ENCODE measurements at regions not wholly inside any gene's neighbourhood (a gene's known extent, or its start where the extent isn't known, plus 50 kb on each side); places are given as distances from the start of the nearest gene placed in this dataset.
"Not testable (repeated sequence)": the region's sequence is repeated elsewhere in the genome, so short reads cannot be mapped to it uniquely, and the experiment has no call there.

- H3K4me3 ChIP-seq; H3K27me3 ChIP-seq; H3K36me3 ChIP-seq (ENCODE audit: low read depth, missing control alignments); DNase-seq; H3K9me3 ChIP-seq; H3K4me1 ChIP-seq; intact Hi-C loops (cut with DNase I; ENCODE audit: low total_unique reads); H3K27ac ChIP-seq: not testable (repeated sequence)
Observed at GRCh38 chr6:71007298-71007697, 50.4 kb upstream of the B3GAT2 start.

DNA sequence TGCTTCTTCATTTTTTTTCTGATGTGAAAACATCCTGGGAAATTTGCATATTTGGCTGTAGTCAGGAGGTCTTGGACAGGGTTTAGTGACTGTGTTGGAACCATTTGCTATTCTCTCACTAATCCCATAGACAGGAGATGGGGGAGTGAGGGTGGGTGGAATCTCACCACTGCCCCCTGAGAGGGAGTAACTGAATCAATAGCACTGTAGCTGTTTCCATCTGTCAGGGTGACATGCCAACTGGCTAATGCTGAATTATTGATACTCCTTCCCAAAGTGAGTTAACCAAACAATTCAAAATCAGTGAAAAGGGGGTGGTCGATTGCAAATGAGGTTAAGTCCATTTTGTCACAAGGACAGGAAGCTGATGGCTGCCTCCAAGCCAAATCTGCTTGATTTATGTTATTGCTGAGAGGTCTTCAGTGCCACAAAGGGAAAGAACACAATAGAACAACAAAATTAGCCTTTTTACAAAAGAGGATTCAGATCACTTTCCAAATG lies 55.1 kb upstream of the B3GAT2 start:
- H3K4me1 ChIP-seq, result no peaks in the 10 kb centered on the region
- no peaks in the 10 kb centered on the region for H3K36me3 ChIP-seq (ENCODE audit: low read depth, missing control alignments)
- no peak overlapping the region for H3K27ac ChIP-seq
- WGBS, 2 donors, result 22 to 29% methylated on average over 1 of the region's 1 CpG
- TF ChIP-seq CTCF (IDR thresholded peaks at IDR 0.05) (no peak), POLR2A (IDR thresholded peaks at IDR 0.05) (no peak)
- no peak overlapping the region for H3K4me3 ChIP-seq
- no peaks in the 10 kb centered on the region for H3K9me3 ChIP-seq
- DNase-seq, result no peak
- no peaks in the 10 kb centered on the region for H3K27me3 ChIP-seq
- intact Hi-C loops (cut with DNase I; ENCODE audit: low total_unique reads), result no loop called here

GRCh38 chr6:71012866-71013469 lies 56.1 kb upstream of the B3GAT2 start:
- WGBS, 2 donors, result 31 to 36% methylated on average over 5 of the region's 5 CpGs
- intact Hi-C loops (cut with DNase I; ENCODE audit: low total_unique reads), result no loop called here
- Histone ChIP-seq H3K27me3 (no peaks in the 10 kb centered on the region), H3K36me3 (ENCODE audit: low read depth, missing control alignments) (no peaks in the 10 kb centered on the region), H3K4me3 (no peak overlapping the region), H3K27ac (no peak overlapping the region), H3K4me1 (no peaks in the 10 kb centered on the region), H3K9me3 (no peaks in the 10 kb centered on the region)
- peak; percentile 30 for DNase-seq
- TF ChIP-seq POLR2A (IDR thresholded peaks at IDR 0.05) (no peak), CTCF (IDR thresholded peaks at IDR 0.05) (peak; percentile 35 to 65 (median 60))

- no peak overlapping the region for H3K4me3 ChIP-seq
- no peak for DNase-seq
- no peaks in the 10 kb centered on the region for H3K27me3 ChIP-seq
- no peak for TF ChIP-seq CTCF (IDR thresholded peaks at IDR 0.05)
- no peak for TF ChIP-seq POLR2A (IDR thresholded peaks at IDR 0.05)
- no peaks in the 10 kb centered on the region for H3K9me3 ChIP-seq
- intact Hi-C loops (cut with DNase I; ENCODE audit: low total_unique reads), result no loop called here
- H3K27ac ChIP-seq, result no peak overlapping the region
- no peaks in the 10 kb centered on the region for H3K4me1 ChIP-seq
- no peaks in the 10 kb centered on the region for H3K36me3 ChIP-seq (ENCODE audit: low read depth, missing control alignments)
Observed at GRCh38 chr6:71015392-71015791, 58.5 kb upstream of the B3GAT2 start.

- intact Hi-C loops (cut with DNase I; ENCODE audit: low total_unique reads), result no loop called here
- no peaks in the 10 kb centered on the region for H3K9me3 ChIP-seq
- DNase-seq, result no peak
- H3K36me3 ChIP-seq (ENCODE audit: low read depth, missing control alignments), result no peaks in the 10 kb centered on the region
- TF ChIP-seq CTCF (IDR thresholded peaks at IDR 0.05), result no peak
- no peak for TF ChIP-seq POLR2A (IDR thresholded peaks at IDR 0.05)
- no peak overlapping the region for H3K27ac ChIP-seq
- no peaks in the 10 kb centered on the region for H3K27me3 ChIP-seq
- 76 to 90% methylated on average over 4 to 7 of the region's 7 CpGs for WGBS, 2 donors
- H3K4me1 ChIP-seq, result no peaks in the 10 kb centered on the region
- no peak overlapping the region for H3K4me3 ChIP-seq
Observed at GRCh38 chr6:71028236-71028876, 71.5 kb upstream of the B3GAT2 start.

All from testis (tissue), 2 donors.